Esophagus muscularis mucosa (tissue), 4 donors: ENCODE measurements at regions not wholly inside any gene's neighbourhood (a gene's known extent, or its start where the extent isn't known, plus 50 kb on each side); places are given as distances from the start of the nearest gene placed in this dataset.

Experiments
- DNase-seq: peaks from one replicate; pipeline ENCODE4 v3.0.0-alpha.2; 2017; ENCODE audit errors: extremely low spot score
- H3K27ac ChIP-seq, 4 donors: fragments of 200-600 bp; sonication (generic); replicated peaks in 1 of 4; 1 replicate in 3 of 4; 2 replicates in 1 of 4; pipeline ENCODE4 v1.5.1; 2016 to 2019; ENCODE audit warnings: mild to moderate bottlenecking in 1 of 4
- H3K27me3 ChIP-seq, 4 donors: fragments of 200-600 bp; sonication (generic); one replicate each; pipeline versions ENCODE4 v1.5.1 to v1.6.0; 2016 to 2019
- H3K36me3 ChIP-seq, 4 donors: fragments of 200-600 bp; sonication (generic); one replicate each; pipeline ENCODE4 v1.5.1; 2016 to 2019
- H3K4me1 ChIP-seq, 4 donors: fragments of 200-600 bp; sonication (generic); one replicate each; pipeline ENCODE4 v1.5.1; 2016 to 2019
- H3K4me3 ChIP-seq, 4 donors: fragments of 200-600 bp; sonication (generic); 1 replicate in 2 of 4; 2 replicates in 2 of 4; pipeline ENCODE4 v1.5.1; 2016 to 2019; ENCODE audit warnings: mild to moderate bottlenecking in 4 of 4, moderate library complexity in 1 of 4
- H3K9me3 ChIP-seq, 4 donors: fragments of 200-600 bp; sonication (generic); 1 replicate in 3 of 4; 2 replicates in 1 of 4; pipeline ENCODE4 v1.5.1; 2016 to 2019
- CTCF ChIP-seq, 3 experiments: fragments of 200-600 bp in 2 of 3; fragments of 450-650 bp in 1 of 3; sonication (generic) in 2 of 3; IDR thresholded peaks; one replicate each; pipeline ENCODE4 v1.5.1; 2017 to 2019; ENCODE audit warnings: antibody characterized with exemption in 3 of 3, mild to moderate bottlenecking in 2 of 3, moderate library complexity in 1 of 3
- EP300 ChIP-seq: sonication (generic); formaldehyde crosslinking; IDR thresholded peaks from one replicate; pipeline ENCODE4 v1.6.1; 2017; ENCODE audit warnings: antibody characterized with exemption
- POLR2A ChIP-seq: fragments of 450-650 bp; IDR thresholded peaks from one replicate; pipeline ENCODE4 v1.6.1; 2017; ENCODE audit warnings: antibody characterized with exemption, moderate library complexity, mild to moderate bottlenecking, low read depth
- POLR2AphosphoS5 ChIP-seq, 2 donors: sonication (generic); formaldehyde crosslinking; IDR thresholded peaks; one replicate each; pipeline ENCODE4 v1.6.1; 2017; ENCODE audit warnings: antibody characterized with exemption in 2 of 2
- WGBS: methylation state at CpG from one replicate; pipeline ENCODE4 v1.1.5; 2018; 5-methylcytosine and 5-hydroxymethylcytosine counted together
- intact Hi-C: fragments of 100-400 bp; cut with DNase I; formaldehyde crosslinking; loops from one replicate; pipeline ENCODE4 v1.15.1; 2023

GRCh38 chr4:163991298-163991865 is 496.9 kb downstream of the TMA16 start:
- H3K4me1 ChIP-seq, result no peaks in the 10 kb centered on the region
- WGBS, result 50% methylated on average over 3 of the region's 3 CpGs
- H3K4me3 ChIP-seq, result no peak overlapping the region
- intact Hi-C loops, result no loop called here
- TF ChIP-seq CTCF (IDR thresholded peaks at IDR 0.05) (no peak), EP300 (no peak), POLR2A (no peak), POLR2AphosphoS5 (IDR thresholded peaks at IDR 0.05) (no peak)
- H3K27me3 ChIP-seq, result no peaks in the 10 kb centered on the region
- H3K36me3 ChIP-seq, result no peaks in the 10 kb centered on the region
- H3K27ac ChIP-seq, result no peak overlapping the region
- H3K9me3 ChIP-seq, result no peaks in the 10 kb centered on the region
- DNase-seq, result no peak

DNA sequence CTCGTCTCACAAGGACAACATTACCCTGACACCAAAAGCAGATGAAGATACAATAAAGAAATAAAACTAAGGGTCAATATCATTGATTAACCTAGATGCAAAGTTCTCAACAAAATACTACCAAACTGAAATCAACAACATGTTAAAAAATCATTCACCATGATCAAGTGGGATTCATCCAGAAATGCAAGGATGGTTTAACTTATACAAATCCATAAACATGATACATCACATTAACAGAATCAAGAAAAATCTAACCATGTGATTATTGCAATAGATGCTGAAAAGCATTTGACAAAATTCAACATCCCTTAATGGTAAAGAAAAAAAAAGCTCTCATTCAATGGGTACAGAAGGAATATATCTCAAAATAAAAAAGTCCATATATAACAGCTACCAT is 514.9 kb downstream of the TMA16 start:
- Histone ChIP-seq H3K36me3 (no peaks in the 10 kb centered on the region), H3K27me3 (no peaks in the 10 kb centered on the region), H3K4me3 (no peak overlapping the region), H3K27ac (no peak overlapping the region), H3K9me3 (no peaks in the 10 kb centered on the region), H3K4me1 (no peaks in the 10 kb centered on the region)
- intact Hi-C loops, result no loop called here
- DNase-seq, result no peak
- no peak for TF ChIP-seq POLR2AphosphoS5 (IDR thresholded peaks at IDR 0.05)
- TF ChIP-seq CTCF (IDR thresholded peaks at IDR 0.05), result no peak
- no peak for TF ChIP-seq EP300
- 72% methylated on average over 1 of the region's 1 CpG for WGBS

DNA sequence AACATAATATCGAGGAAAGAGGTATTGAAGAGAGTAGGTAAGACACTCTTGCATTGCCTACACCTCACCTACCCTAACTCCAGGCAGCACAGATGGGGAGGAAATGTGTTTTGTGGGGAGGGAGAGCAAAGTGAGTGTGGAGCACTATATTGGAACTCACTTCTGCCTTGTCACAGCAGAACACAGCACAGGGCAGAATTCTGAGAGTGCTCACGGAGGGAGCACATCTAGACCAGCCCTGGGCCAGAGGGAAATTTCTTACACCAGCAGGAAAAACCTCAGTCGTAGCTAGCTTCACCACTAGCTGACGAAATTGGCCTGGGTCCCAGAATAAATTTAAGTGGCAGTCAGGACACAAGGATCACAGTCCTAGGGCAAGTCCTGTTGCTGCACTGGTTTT is 517.3 kb downstream of the TMA16 start:
- H3K27ac ChIP-seq, result no peak overlapping the region
- no peak overlapping the region for H3K4me3 ChIP-seq
- no peaks in the 10 kb centered on the region for H3K9me3 ChIP-seq
- WGBS, result 42% methylated on average over 4 of the region's 4 CpGs
- TF ChIP-seq EP300 (no peak), POLR2A (no peak), POLR2AphosphoS5 (IDR thresholded peaks at IDR 0.05) (no peak), CTCF (IDR thresholded peaks at IDR 0.05) (no peak)
- no peaks in the 10 kb centered on the region for H3K36me3 ChIP-seq
- no peaks in the 10 kb centered on the region for H3K4me1 ChIP-seq
- intact Hi-C loops, result no loop called here
- DNase-seq, result no peak
- H3K27me3 ChIP-seq, result no peaks in the 10 kb centered on the region

GRCh38 chr4:164012396-164013027 is 518.0 kb downstream of the TMA16 start:
- 19% methylated on average over 3 of the region's 3 CpGs for WGBS
- intact Hi-C loops, result no loop called here
- TF ChIP-seq CTCF (IDR thresholded peaks at IDR 0.05), result no peak
- no peak for TF ChIP-seq POLR2AphosphoS5 (IDR thresholded peaks at IDR 0.05)
- no peak for TF ChIP-seq POLR2A
- TF ChIP-seq EP300, result no peak

GRCh38 chr4:164021947-164022346 is 527.5 kb downstream of the TMA16 start:
- Histone ChIP-seq H3K4me3 (no peak overlapping the region), H3K27me3 (no peaks in the 10 kb centered on the region), H3K27ac (no peak overlapping the region), H3K36me3 (no peaks in the 10 kb centered on the region), H3K9me3 (peaks cover 0 to 21% (median 7%) of the 10 kb centered on the region in 4 donors), H3K4me1 (no peaks in the 10 kb centered on the region)
- TF ChIP-seq EP300 (no peak), POLR2AphosphoS5 (IDR thresholded peaks at IDR 0.05) (no peak), POLR2A (no peak), CTCF (IDR thresholded peaks at IDR 0.05) (no peak)
- intact Hi-C loops, result no loop called here
- no peak for DNase-seq

More at GRCh38 chr4:164012396-164013027, 518.0 kb downstream of the TMA16 start:
- H3K4me3 ChIP-seq, result no peak overlapping the region
- DNase-seq, result no peak
- H3K27me3 ChIP-seq, result no peaks in the 10 kb centered on the region
- no peaks in the 10 kb centered on the region for H3K9me3 ChIP-seq
- no peaks in the 10 kb centered on the region for H3K36me3 ChIP-seq
- no peak overlapping the region for H3K27ac ChIP-seq
- H3K4me1 ChIP-seq, result no peaks in the 10 kb centered on the region
